HG02981 (cell line): ENCODE measurements at regions not wholly inside any gene's neighbourhood (a gene's known extent, or its start where the extent isn't known, plus 50 kb on each side); places are given as distances from the start of the nearest gene placed in this dataset.
"Not testable (repeated sequence)": the region's sequence is repeated elsewhere in the genome, so short reads cannot be mapped to it uniquely, and the experiment has no call there.

ENCODE experiments used
- ATAC-seq: cut with Tn5 transposase; IDR thresholded peaks from one replicate; pipeline ENCODE4 v1.9.1; 2021; ENCODE audit warnings: mild to moderate bottlenecking, moderate library complexity; ENCODE audit not compliant: unreplicated experiment

- not testable (repeated sequence) for ATAC-seq
Measured at GRCh38 chr9:65566018-65566417, 109.7 kb upstream of the ZNG1E start.

GRCh38 chr9:65519018-65519417 is 156.7 kb upstream of the ZNG1E start:
- ATAC-seq: not testable (repeated sequence)

GRCh38 chr9:65514465-65514864 is 161.3 kb upstream of the ZNG1E start:
- not testable (repeated sequence) for ATAC-seq

- ATAC-seq: not testable (repeated sequence)
Measured at GRCh38 chr9:65507897-65508296, 167.8 kb upstream of the ZNG1E start.

GRCh38 chr9:65504686-65505085 is 171.0 kb upstream of the ZNG1E start:
- not testable (repeated sequence) for ATAC-seq

GRCh38 chr9:65503696-65504095 is 172.0 kb upstream of the ZNG1E start:
- ATAC-seq: not testable (repeated sequence)

- not testable (repeated sequence) for ATAC-seq
Measured at GRCh38 chr9:65482890-65483289, 192.8 kb upstream of the ZNG1E start.

GRCh38 chr9:65481291-65481690 is 194.4 kb upstream of the ZNG1E start:
- not testable (repeated sequence) for ATAC-seq

GRCh38 chr9:65474891-65475290 is 189.9 kb upstream of the FOXD4L5 start:
- not testable (repeated sequence) for ATAC-seq

GRCh38 chr9:65473059-65473822 is 188.2 kb upstream of the FOXD4L5 start:
- ATAC-seq: not testable (repeated sequence)

GRCh38 chr9:65471106-65471505 is 186.1 kb upstream of the FOXD4L5 start:
- ATAC-seq: not testable (repeated sequence)

- not testable (repeated sequence) for ATAC-seq
Measured at GRCh38 chr9:65466911-65467734, 182.1 kb upstream of the FOXD4L5 start.

- not testable (repeated sequence) for ATAC-seq
Measured at GRCh38 chr9:65465246-65465895, 180.4 kb upstream of the FOXD4L5 start.

GRCh38 chr9:65462476-65462875 is 177.5 kb upstream of the FOXD4L5 start:
- not testable (repeated sequence) for ATAC-seq

GRCh38 chr9:65459756-65460320 is 174.8 kb upstream of the FOXD4L5 start:
- ATAC-seq: no peak

- no peak for ATAC-seq
Measured at GRCh38 chr9:65458992-65459391, 174.0 kb upstream of the FOXD4L5 start.

GRCh38 chr9:65458465-65458864 is 173.5 kb upstream of the FOXD4L5 start:
- no peak for ATAC-seq

GRCh38 chr9:65456991-65457390 is 172.0 kb upstream of the FOXD4L5 start:
- ATAC-seq: not testable (repeated sequence)

- ATAC-seq: not testable (repeated sequence)
Measured at GRCh38 chr9:65455751-65456647, 171.0 kb upstream of the FOXD4L5 start.

GRCh38 chr9:65455136-65455535 is 170.1 kb upstream of the FOXD4L5 start:
- ATAC-seq: not testable (repeated sequence)
